Fibroblast of lung (primary cell): ENCODE measurements at regions not wholly inside any gene's neighbourhood (a gene's known extent, or its start where the extent isn't known, plus 50 kb on each side); places are given as distances from the start of the nearest gene placed in this dataset.

Source experiments
- DNase-seq, 2 donors: peaks; one replicate each; pipeline versions ENCODE4 v3.0.0 to v3.0.0-alpha.2; 2010; ENCODE audit warnings: low read depth in 2 of 2
- H2AFZ ChIP-seq: 2 replicates; pipeline ENCODE4 v1.5.1; 2012; ENCODE audit warnings: low read length, control low read depth, inconsistent platforms
- H3K27ac ChIP-seq: 2 replicates; pipeline ENCODE4 v1.5.1; 2011; ENCODE audit warnings: low read length, control low read depth; ENCODE audit not compliant: insufficient read depth
- H3K27me3 ChIP-seq: 2 replicates; pipeline ENCODE4 v1.5.1; 2011; ENCODE audit warnings: mild to moderate bottlenecking, low read length; ENCODE audit not compliant: control insufficient read depth, insufficient read depth
- H3K36me3 ChIP-seq: 2 replicates; pipeline ENCODE4 v1.5.1; 2011; ENCODE audit warnings: low read length; ENCODE audit not compliant: control insufficient read depth, insufficient read depth
- H3K4me1 ChIP-seq: 2 replicates; pipeline ENCODE4 v1.5.1; 2011; ENCODE audit warnings: low read length; ENCODE audit not compliant: control insufficient read depth, insufficient read depth; ENCODE audit errors: extremely low read depth
- H3K4me2 ChIP-seq: 2 replicates; pipeline ENCODE4 v1.5.1; 2011; ENCODE audit warnings: low read length, control low read depth; ENCODE audit not compliant: insufficient read depth; ENCODE audit errors: extremely low read depth
- H3K4me3 ChIP-seq, 4 experiments: fragments of 200-600 bp in 1 of 4; sonication (generic) in 1 of 4; replicated peaks in 1 of 4; 2 replicates each; pipeline ENCODE4 v1.5.1; 2011 to 2016; ENCODE audit warnings: low read length in 4 of 4, low read depth in 3 of 4, mild to moderate bottlenecking in 3 of 4, control low read depth in 2 of 4, inconsistent platforms in 1 of 4, mixed read lengths in 1 of 4; ENCODE audit not compliant: insufficient read depth in 1 of 4; ENCODE audit errors: control extremely low read depth in 1 of 4
- H3K79me2 ChIP-seq: 2 replicates; pipeline ENCODE4 v1.5.1; 2012; ENCODE audit warnings: mild to moderate bottlenecking, low read length, inconsistent platforms; ENCODE audit not compliant: control insufficient read depth, insufficient read depth
- H3K9ac ChIP-seq: 2 replicates; pipeline ENCODE4 v1.5.1; 2011; ENCODE audit warnings: mild to moderate bottlenecking, low read length, control low read depth; ENCODE audit not compliant: insufficient read depth
- H3K9me3 ChIP-seq: 2 replicates; pipeline ENCODE4 v1.5.1; 2012; ENCODE audit warnings: low read depth, low read length; ENCODE audit not compliant: control insufficient read depth, insufficient read depth
- H4K20me1 ChIP-seq: 2 replicates; pipeline ENCODE4 v1.5.1; 2011; ENCODE audit warnings: low read length; ENCODE audit not compliant: control insufficient read depth, insufficient read depth; ENCODE audit errors: extremely low read depth
- EZH2 ChIP-seq: IDR thresholded peaks from 2 replicates; pipeline ENCODE4 v1.5.1; 2012; ENCODE audit warnings: low read length, control low read depth, mild to moderate bottlenecking; ENCODE audit errors: missing control alignments
- TF ChIP-seq, protein P1 (sequence below), 2 donors: IDR thresholded peaks in 1 of 2; conservative IDR thresholded peaks in 1 of 2; 1 replicate in 1 of 2; 2 replicates in 1 of 2; pipeline ENCODE4 v1.5.1; 2011 to 2012; ENCODE audit warnings: low read length in 2 of 2, control low read depth in 1 of 2, inconsistent platforms in 1 of 2, low read depth in 1 of 2, mild to moderate bottlenecking in 1 of 2

DNA sequence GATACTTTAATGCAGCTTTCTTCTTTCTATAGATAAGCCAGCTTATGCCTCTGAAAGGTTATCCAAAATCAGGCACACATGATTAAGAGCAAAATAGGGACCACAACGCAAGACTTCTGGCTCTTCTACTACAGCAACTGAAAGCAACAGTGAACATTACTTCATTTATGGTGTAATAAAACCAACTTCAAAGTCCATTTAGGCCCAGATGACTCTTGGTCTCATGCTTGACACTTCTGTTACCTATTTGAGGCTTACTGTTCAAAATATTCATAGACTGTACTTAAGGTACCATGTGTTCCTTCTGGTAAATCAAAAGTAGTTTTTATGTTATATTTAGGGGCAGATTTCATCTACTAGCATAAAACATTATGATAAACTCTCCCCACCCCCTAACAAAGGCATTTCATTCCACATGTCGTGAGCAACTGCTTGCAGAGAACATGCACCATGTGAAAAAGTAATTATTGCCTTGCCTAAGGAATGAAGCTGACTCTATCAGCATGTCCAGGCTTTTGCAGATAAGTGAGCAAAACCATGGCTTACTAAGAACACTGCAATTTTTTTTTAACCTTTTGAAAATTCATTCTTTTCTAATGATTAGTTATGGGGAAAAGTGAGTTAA, 154.9 kb upstream of the ITGB1 start:
- DNase-seq, result peak; percentile 85 to 87
- H4K20me1 ChIP-seq, result no peaks in the 10 kb centered on the region
- no peak for TF ChIP-seq EZH2
- TF ChIP-seq, protein P1, sequence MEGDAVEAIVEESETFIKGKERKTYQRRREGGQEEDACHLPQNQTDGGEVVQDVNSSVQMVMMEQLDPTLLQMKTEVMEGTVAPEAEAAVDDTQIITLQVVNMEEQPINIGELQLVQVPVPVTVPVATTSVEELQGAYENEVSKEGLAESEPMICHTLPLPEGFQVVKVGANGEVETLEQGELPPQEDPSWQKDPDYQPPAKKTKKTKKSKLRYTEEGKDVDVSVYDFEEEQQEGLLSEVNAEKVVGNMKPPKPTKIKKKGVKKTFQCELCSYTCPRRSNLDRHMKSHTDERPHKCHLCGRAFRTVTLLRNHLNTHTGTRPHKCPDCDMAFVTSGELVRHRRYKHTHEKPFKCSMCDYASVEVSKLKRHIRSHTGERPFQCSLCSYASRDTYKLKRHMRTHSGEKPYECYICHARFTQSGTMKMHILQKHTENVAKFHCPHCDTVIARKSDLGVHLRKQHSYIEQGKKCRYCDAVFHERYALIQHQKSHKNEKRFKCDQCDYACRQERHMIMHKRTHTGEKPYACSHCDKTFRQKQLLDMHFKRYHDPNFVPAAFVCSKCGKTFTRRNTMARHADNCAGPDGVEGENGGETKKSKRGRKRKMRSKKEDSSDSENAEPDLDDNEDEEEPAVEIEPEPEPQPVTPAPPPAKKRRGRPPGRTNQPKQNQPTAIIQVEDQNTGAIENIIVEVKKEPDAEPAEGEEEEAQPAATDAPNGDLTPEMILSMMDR (conservative IDR thresholded peaks at IDR 0.05 in 1 of 2, IDR thresholded peaks at IDR 0.05 in 1 of 2; ENCODE audit: low read depth in 1 of 2, low read length in 2 of 2), result no peak
- no peaks in the 10 kb centered on the region for H3K27me3 ChIP-seq
- H3K79me2 ChIP-seq, result no peaks in the 10 kb centered on the region
- no peaks in the 10 kb centered on the region for H3K9me3 ChIP-seq
- no peak overlapping the region for H2AFZ ChIP-seq
- peak overlapping the region in 1 of 4 experiments; percentile 4 for H3K4me3 ChIP-seq
- peak overlapping the region; percentile 78 for H3K27ac ChIP-seq
- peak overlapping the region; percentile 65 for H3K4me2 ChIP-seq
- no peaks in the 10 kb centered on the region for H3K36me3 ChIP-seq
- H3K9ac ChIP-seq, result no peak overlapping the region
- peaks cover 42% of the 10 kb centered on the region for H3K4me1 ChIP-seq

DNA sequence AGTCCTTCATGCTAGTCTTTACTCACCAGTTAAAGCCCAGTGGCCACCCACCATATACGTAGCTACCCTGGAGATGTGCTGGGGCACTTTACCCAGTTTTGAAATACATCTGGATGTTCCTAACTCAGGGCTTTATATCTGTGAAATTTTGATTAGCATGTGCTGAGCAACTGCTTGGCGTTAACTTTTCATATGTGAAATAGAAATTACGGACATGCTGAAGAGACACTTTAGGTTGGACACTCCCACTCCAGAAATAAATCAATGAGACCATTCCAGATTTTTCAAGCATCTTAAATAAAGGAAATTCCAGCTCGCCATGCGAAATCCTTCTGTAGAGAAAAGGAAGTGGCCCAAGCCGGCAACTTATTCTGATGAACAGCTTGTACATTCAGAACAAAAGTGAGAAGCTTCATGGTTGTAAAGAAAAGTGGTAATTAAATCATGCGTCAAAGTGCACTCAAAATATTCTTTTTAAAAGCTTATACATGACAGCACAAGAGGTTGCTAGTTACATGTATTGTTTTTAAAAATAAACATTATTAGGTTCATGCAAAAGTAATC, 153.5 kb upstream of the ITGB1 start:
- Histone ChIP-seq H3K4me1 (peaks cover 30% of the 10 kb centered on the region), H3K27me3 (no peaks in the 10 kb centered on the region), H3K79me2 (no peaks in the 10 kb centered on the region), H3K4me3 (no peak overlapping the region), H3K4me2 (no peak overlapping the region), H3K9me3 (no peaks in the 10 kb centered on the region), H3K36me3 (no peaks in the 10 kb centered on the region), H3K27ac (no peak overlapping the region), H2AFZ (no peak overlapping the region), H4K20me1 (no peaks in the 10 kb centered on the region), H3K9ac (no peak overlapping the region)
- TF ChIP-seq EZH2, result no peak
- TF ChIP-seq, protein P1 (conservative IDR thresholded peaks at IDR 0.05 in 1 of 2, IDR thresholded peaks at IDR 0.05 in 1 of 2; ENCODE audit: low read depth in 1 of 2, low read length in 2 of 2), result no peak
- no peak for DNase-seq

DNA sequence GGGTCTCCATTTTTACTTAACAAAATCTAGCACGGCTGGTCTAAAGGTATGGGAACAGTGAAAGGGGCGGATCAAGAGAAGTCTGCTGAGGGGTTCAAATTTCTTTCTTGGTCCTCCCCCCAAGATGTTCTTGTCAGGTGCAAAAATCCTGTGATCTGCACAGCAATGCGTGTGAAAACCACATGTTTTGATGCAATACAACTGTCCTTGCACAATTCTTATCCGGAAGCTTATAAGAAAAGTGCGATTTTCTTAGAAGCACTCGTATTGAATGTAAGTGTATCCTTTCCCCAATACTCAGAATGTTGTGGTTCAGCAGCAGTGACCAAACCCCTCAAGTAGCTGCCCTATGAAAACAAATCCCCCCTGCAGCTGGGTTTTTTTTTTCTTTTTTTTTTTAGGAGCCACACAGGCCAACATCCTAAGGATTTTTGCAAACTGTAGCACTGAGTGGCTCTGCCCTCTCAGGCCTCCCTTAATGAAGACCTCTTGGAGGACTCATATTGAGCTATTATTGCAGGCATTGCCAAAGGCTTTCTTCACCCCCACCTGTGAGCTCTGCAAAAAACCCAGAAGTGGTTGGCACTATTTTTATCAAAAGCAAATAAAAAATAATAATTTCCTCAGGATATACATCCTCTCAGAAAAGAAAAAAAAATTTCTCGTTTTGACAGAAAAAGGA, 151.9 kb upstream of the ITGB1 start:
- TF ChIP-seq, protein P1 (conservative IDR thresholded peaks at IDR 0.05 in 1 of 2, IDR thresholded peaks at IDR 0.05 in 1 of 2; ENCODE audit: low read depth in 1 of 2, low read length in 2 of 2), result no peak
- TF ChIP-seq EZH2, result no peak
- no peak overlapping the region for H3K9ac ChIP-seq
- H4K20me1 ChIP-seq, result no peaks in the 10 kb centered on the region
- H3K9me3 ChIP-seq, result no peaks in the 10 kb centered on the region
- no peaks in the 10 kb centered on the region for H3K79me2 ChIP-seq
- no peak overlapping the region for H3K4me2 ChIP-seq
- DNase-seq, result peak in 1 of 2 donors; percentile 48
- H3K36me3 ChIP-seq, result no peaks in the 10 kb centered on the region
- H3K4me1 ChIP-seq, result peaks cover 19% of the 10 kb centered on the region
- no peak overlapping the region for H3K4me3 ChIP-seq
- no peak overlapping the region for H2AFZ ChIP-seq
- no peak overlapping the region for H3K27ac ChIP-seq
- H3K27me3 ChIP-seq, result no peaks in the 10 kb centered on the region
